AML-193 (cell line): ENCODE measurements at regions not wholly inside any gene's neighbourhood (a gene's known extent, or its start where the extent isn't known, plus 50 kb on each side); places are given as distances from the start of the nearest gene placed in this dataset.

Experiments
- DNase-seq, 2 experiments: peaks; one replicate each; lab custom pipeline; 2025; lab: John Stamatoyannopoulos, UW

GRCh38 chr5:118778941-118779340 is 209.4 kb downstream of the DTWD2 start:
- DNase-seq = no peak

GRCh38 chr5:118777189-118777736 is 211.1 kb downstream of the DTWD2 start:
- DNase-seq = no peak

GRCh38 chr5:118776755-118777154 is 211.6 kb downstream of the DTWD2 start:
- DNase-seq = no peak

GRCh38 chr5:118775790-118776499 is 212.4 kb downstream of the DTWD2 start:
- no peak for DNase-seq

GRCh38 chr5:118768607-118769175 is 219.7 kb downstream of the DTWD2 start:
- DNase-seq = no peak

- no peak for DNase-seq
These were observed 226.1 kb downstream of the DTWD2 start for GRCh38 chr5:118762291-118762690.

GRCh38 chr5:118761814-118762213 is 226.5 kb downstream of the DTWD2 start:
- DNase-seq = no peak

- DNase-seq = no peak
These were observed 235.4 kb downstream of the DTWD2 start for GRCh38 chr5:118752969-118753368.

GRCh38 chr5:118736396-118736795 is 252.0 kb downstream of the DTWD2 start:
- DNase-seq = no peak

- no peak for DNase-seq
These were observed 255.0 kb downstream of the DTWD2 start for GRCh38 chr5:118733394-118733793.

GRCh38 chr5:118728191-118728590 is 260.2 kb downstream of the DTWD2 start:
- DNase-seq = no peak

- no peak for DNase-seq
These were observed 261.5 kb downstream of the DTWD2 start for GRCh38 chr5:118726891-118727290.

GRCh38 chr5:118723021-118723338 is 265.4 kb downstream of the DTWD2 start:
- no peak for DNase-seq

- DNase-seq = no peak
These were observed 266.0 kb downstream of the DTWD2 start for GRCh38 chr5:118722122-118723020.

GRCh38 chr5:118711727-118712126 is 276.6 kb downstream of the DTWD2 start:
- no peak for DNase-seq

GRCh38 chr5:118705959-118706667 is 282.2 kb downstream of the DTWD2 start:
- DNase-seq = no peak

- no peak for DNase-seq
These were observed 285.1 kb downstream of the DTWD2 start for GRCh38 chr5:118703241-118703640.

GRCh38 chr5:118701791-118702190 is 286.6 kb downstream of the DTWD2 start:
- no peak for DNase-seq

GRCh38 chr5:118700510-118700909 is 287.8 kb downstream of the DTWD2 start:
- no peak for DNase-seq

GRCh38 chr5:118698774-118699173 is 289.6 kb downstream of the DTWD2 start:
- no peak for DNase-seq

- no peak for DNase-seq
These were observed 292.3 kb downstream of the DTWD2 start for GRCh38 chr5:118696076-118696475.

- DNase-seq = no peak
These were observed 295.5 kb downstream of the DTWD2 start for GRCh38 chr5:118692811-118693342.
